Tibial nerve (tissue), 3 donors: ENCODE measurements at regions not wholly inside any gene's neighbourhood (a gene's known extent, or its start where the extent isn't known, plus 50 kb on each side); places are given as distances from the start of the nearest gene placed in this dataset.

Experiments used
- POLR2A ChIP-seq, 2 donors: fragments of 450-650 bp; IDR thresholded peaks; one replicate each; pipeline ENCODE4 v1.6.1; 2017; ENCODE audit warnings: antibody characterized with exemption in 2 of 2, mild to moderate bottlenecking in 2 of 2, moderate library complexity in 2 of 2
- TF ChIP-seq, protein P1 (sequence below), 5 experiments: fragments of 200-600 bp in 3 of 5; fragments of 450-650 bp in 2 of 5; sonication (generic) in 3 of 5; IDR thresholded peaks; one replicate each; pipeline ENCODE4 v1.5.1; 2016 to 2019; ENCODE audit warnings: antibody characterized with exemption in 5 of 5, mild to moderate bottlenecking in 3 of 5, moderate library complexity in 2 of 5

DNA sequence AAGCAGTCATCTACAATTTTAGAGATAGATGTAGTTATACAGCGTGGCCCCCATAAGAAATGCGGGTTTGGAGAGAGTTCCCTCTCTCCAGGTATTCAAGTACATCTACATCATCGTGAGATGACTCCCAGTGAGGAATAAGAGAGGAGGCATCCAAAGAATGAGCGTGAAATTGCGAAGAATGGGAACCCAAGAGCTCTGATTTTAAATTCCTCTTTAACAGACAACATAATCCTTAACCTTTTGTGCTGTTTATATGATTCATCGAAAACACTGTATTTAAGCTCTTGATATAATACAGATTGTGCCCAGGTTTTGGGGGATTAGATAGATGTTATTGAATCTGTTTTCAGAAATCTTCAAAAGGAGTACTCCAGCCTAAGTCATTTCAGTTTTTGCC is 161.5 kb downstream of the COG6 start:
- TF ChIP-seq, protein P1, sequence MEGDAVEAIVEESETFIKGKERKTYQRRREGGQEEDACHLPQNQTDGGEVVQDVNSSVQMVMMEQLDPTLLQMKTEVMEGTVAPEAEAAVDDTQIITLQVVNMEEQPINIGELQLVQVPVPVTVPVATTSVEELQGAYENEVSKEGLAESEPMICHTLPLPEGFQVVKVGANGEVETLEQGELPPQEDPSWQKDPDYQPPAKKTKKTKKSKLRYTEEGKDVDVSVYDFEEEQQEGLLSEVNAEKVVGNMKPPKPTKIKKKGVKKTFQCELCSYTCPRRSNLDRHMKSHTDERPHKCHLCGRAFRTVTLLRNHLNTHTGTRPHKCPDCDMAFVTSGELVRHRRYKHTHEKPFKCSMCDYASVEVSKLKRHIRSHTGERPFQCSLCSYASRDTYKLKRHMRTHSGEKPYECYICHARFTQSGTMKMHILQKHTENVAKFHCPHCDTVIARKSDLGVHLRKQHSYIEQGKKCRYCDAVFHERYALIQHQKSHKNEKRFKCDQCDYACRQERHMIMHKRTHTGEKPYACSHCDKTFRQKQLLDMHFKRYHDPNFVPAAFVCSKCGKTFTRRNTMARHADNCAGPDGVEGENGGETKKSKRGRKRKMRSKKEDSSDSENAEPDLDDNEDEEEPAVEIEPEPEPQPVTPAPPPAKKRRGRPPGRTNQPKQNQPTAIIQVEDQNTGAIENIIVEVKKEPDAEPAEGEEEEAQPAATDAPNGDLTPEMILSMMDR (IDR thresholded peaks at IDR 0.05): no peak
- no peak for TF ChIP-seq POLR2A (IDR thresholded peaks at IDR 0.05)
